Erythroblast (primary cell): ENCODE measurements at regions not wholly inside any gene's neighbourhood (a gene's known extent, or its start where the extent isn't known, plus 50 kb on each side); places are given as distances from the start of the nearest gene placed in this dataset.

Source experiments
- GATA1 ChIP-seq: IDR thresholded peaks from 2 replicates; pipeline ENCODE4 v1.6.1; 2011; ENCODE audit warnings: low read depth, mild to moderate bottlenecking, control low read depth, low read length, moderate library complexity
- POLR2A ChIP-seq: IDR thresholded peaks from 2 replicates; pipeline ENCODE4 v1.6.1; 2011; ENCODE audit warnings: mild to moderate bottlenecking, low read length

GRCh38 chr20:7420345-7420744 lies 519.9 kb downstream of the HAO1 start:
- TF ChIP-seq POLR2A (no peak), GATA1 (no peak)
